GM03348 (cell line): ENCODE measurements at regions not wholly inside any gene's neighbourhood (a gene's known extent, or its start where the extent isn't known, plus 50 kb on each side); places are given as distances from the start of the nearest gene placed in this dataset.

Experiments
- DNase-seq: peaks from one replicate; pipeline ENCODE4 v3.0.0; 2012; ENCODE audit warnings: low spot score

DNA sequence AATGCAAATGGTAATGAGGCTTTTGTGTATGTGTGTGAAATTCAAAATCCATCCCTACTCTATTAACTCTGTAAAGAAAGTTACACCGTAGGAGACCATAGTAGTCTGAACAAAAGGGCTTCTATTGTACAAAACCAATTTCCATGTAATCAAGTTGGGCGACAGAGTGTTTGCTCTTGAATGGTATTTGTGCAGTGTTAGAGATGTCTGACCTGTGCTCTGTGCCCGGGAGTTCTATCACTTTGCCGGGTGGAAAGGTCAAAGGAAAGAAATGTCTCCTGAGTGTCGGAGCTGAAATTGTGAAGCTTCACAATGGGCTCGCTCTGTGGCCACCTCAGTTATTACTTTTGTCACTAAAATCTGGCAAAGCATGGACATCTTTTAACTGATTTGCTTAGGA is 312.0 kb downstream of the SAMD5 start:
- no peak for DNase-seq

DNA sequence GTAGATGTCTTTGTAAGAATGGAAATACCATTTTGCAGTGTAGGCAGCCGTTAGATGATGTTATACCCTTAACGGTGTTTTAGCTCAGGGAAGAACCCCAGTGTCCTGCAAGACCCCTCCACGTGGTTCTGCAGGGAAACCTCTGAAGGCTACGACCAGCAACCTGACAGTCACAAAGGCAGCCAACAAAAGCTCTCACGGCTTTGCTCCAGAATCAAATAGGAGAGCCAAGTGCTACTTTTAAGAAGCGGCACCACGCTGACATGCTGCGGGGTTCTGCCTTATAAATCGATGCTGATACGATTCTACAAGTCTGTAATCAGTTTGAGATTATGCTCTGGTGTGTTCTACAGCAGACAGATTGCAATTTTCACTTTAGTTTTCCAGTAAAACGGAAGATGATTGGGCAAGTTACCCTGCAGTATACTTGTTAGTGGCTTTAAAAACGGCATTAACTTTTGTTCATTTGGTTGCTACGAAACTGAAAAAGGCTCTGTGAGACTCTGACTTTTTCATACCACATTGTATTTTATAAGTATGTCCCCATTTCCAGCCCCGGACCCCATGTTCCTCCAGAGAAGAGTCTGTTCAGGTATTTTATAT is 312.9 kb downstream of the SAMD5 start:
- DNase-seq: no peak

DNA sequence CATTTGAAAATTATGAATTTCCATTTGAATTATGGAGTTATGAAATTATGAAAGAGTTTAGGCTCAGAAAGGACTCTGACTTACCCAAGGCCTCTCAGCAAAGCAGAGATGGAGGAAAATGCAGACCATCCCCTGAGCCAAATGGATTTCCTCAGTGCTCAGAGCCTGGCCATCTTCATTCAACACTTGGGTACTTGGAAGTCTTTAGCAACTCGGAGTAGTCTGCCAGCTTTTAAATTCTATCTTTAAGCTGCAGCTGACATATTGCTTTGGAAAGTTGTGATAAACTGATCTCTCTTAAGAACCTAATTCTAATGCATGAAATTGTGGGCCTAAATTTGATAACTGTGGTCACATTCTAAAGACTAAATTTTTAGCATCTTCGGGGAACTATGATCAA is 315.4 kb downstream of the SAMD5 start:
- DNase-seq: no peak

DNA sequence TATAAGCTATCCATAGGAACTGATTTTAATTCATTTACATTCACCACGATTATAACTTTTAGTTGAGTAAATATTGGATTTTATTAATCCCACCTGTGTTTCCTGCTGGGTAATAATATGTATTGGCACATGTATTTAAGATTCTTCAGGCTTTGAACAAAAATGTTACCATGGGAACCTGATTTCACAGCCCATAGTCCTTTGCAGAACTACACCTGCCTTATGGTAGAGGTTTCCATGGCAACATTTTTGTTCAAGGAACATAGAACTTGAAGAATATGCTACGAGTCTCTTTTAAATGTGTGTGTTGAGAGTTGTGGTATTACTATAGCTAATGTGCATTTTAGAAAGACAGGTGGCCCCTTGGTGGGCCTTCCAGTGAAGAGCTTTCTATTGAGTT is 317.4 kb downstream of the SAMD5 start:
- no peak for DNase-seq

DNA sequence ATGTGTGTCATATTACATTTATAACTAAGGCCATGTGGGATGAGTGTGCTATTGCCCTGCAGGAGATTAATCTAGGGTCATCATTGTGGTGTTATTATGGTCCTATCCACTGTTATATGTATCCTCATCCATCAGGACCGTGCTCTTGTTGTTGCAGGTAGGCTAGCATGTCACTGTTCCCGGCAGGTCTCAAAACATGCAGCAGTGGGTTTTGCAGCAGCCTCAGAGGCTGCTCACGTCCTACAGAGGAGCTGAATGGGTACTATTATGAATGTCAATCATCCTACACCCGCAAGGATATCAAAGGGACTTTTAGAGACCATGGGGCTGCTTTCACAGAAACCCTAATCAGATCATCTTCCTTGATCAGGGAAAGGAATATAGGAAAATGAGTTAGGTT is 318.2 kb downstream of the SAMD5 start:
- no peak for DNase-seq

DNA sequence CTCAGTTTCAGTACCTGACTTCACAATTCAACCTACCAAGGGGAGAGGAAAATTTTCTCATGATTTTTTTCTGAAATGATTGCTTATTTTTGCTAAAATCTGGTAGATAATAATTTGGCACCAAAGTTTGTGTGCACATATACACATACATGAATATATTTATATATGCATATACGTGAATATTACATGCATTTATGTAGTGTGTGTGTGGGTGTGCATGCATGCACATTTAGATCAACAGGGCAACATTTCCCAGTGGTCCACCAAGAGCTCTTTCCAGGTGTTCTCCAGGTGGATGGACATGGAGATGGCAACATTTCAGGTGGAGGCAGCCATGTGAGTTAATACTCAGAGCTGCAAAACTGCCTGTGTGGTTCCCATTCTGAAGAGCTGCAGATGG is 320.9 kb downstream of the SAMD5 start:
- DNase-seq: no peak

DNA sequence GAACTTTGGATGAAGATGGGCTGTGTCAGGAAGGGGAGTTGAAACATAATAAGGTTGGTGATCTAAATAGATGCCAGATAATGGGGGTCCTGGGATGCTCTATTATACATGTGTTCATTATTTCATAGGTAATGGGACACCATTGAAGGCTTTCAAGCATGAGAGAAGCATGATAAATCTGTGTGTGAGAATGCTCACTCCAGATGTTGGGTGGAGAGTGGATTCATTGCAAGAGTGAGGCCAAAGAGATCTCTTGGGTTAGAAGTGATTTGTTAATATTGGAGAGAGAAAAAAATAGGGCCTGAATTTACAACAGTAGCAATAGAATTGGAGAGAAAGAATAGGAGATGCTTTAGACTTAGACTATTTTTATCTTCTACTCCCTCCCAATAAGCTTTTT is 321.3 kb downstream of the SAMD5 start:
- DNase-seq: no peak

DNA sequence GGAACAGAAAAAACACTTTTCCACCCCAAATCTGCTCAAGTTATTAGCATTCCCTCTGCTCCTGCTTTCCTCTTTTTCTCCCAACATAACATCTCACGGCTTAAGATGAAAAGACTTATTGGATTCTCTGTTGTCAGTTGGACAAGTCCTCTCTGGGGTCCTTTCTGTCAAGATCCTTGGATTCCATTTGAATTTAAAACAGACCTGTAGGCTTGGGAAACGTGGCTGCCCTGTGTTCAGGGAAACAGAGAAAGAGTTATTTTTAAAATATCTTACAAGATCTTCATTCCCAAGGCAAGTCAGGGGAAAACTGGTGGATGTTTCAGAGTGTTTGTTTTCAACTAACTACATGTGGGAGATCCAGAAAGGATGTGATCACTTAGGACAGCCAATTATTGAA is 322.9 kb downstream of the SAMD5 start:
- DNase-seq: no peak

DNA sequence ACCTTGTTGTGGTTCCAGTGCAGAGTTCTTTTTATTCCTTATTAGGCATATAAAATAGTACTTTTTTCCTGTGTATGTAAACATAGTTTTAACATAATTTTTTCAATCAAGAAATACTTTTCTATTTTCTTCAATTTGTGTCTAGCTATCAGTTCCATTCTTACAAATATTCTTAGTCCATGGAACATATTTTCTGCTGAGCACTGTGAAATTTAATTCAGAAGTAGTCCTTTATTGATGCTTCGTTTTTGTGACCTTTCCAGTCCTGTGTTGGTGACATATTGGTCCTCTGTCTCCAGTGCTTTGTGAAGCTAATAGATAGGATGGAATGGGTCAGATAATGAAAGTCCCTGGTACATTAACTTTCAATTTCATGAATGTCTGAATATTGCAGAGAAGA is 325.1 kb downstream of the SAMD5 start:
- DNase-seq: no peak

DNA sequence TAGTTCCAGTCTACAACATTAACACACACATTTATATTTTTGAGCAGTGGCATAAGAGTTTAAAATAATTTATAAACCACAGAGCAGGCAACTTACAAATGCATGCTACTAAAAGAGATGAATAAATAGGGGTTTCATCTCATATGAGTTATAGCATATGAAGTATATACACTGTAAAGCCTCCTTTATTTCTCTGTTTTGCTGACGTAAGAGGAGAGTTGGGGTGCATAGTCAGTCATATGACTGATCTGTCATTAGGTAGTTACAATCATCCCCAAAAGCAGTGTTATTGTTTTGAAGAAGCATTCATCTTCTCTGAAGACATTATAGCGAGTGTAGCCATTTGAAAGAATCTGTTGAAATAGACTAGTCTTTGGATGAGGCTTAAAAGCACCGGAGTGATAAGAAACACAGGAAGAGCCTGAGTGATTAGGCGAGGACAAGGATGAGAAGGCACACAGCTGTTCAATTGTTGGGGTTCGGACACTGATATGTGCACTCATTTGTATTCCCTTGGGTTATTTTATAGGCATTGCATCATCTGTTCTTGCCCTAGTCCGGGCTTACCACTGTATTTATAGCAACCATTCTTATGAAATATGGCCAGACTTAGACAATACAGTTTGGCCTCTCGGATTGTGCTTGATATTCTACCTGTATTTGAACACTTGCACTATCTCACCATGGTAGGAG is 325.7 kb downstream of the SAMD5 start:
- DNase-seq: no peak

DNA sequence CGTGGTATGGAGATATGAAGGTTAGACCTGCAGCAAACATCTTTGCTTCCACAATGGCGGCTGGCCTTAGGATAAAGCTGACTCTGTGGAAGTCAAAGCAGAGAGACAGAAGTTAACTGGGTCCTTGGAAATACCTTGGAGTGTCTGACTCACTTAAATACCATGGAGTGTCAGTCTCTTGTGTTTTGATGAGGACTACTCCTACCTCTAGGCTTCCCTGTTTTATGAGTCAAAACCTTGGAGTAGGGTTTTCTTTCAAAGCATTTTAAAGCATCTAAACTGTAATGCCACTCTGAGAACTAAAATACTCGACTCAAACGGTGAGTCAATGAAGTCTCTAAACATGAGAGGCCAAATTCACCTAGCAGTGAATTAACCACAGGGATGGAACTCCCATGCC is 329.1 kb downstream of the SAMD5 start:
- DNase-seq: no peak

DNA sequence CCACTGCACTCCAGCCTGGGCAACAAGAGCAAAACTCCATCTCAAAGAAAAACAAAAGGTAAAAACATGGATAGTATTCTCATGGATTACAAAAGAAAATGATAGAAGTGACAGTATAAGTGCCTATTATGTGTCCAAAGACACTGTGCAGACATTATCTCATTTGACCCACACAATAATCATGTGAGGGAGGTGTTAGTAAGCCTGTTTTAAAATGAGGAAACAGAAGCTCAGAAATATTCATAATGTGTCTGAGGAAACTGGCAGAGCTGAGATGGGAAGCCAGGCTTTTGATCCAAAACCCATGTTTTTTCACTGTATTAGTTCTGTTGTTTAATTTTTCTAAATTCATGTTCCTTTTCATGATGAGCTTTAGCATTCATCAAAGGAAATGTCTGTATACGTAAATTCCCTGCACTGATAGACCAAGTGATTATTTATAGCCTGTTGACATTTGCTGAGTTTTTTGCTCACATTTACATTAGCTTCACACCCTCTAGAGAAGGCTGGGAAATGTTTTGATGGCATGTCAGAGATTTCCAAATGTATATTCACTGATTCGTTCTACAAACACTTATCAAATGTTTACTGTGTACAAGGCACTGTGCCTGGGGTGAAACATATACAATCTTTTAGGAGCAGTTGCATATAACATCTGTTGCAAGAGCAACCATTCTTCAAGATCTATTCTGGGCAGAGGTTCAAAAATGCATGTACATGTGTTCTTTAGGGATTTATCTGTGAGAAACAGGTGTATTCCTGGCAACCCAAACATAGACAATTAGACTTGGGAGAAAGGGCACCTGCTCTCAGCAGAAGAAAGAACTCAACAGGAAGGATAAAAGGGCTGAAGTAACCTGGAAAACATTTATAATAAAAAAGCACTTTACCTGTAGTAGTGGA is 331.5 kb downstream of the SAMD5 start:
- DNase-seq: no peak

DNA sequence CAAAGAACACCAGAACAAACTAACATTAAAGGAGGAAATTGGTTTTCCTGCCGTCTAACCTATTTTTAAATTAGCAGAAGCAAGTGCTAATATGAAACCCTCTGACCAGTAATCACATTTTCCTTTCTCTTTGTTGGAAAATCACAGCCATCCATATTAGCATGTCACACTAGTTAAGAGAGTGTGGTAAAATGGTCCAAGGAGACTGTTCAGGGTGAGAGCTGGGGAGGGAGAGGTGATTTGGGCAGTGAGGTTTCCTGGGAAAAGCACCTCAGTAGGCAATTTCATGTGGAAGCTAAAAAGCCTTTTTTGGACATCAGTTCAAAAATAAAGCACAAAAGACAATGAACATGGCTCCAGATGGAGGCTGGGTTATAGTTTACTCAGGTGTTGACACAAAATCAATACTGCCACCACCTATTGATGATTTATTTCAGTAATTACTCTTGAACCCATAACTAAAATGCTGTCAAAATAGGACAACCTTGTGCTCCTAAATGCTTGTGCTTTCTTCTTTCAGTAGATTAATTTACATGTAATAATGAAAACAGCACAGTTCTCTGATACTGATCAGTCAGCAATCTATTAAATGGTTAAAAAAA is 333.2 kb downstream of the SAMD5 start:
- DNase-seq: no peak

DNA sequence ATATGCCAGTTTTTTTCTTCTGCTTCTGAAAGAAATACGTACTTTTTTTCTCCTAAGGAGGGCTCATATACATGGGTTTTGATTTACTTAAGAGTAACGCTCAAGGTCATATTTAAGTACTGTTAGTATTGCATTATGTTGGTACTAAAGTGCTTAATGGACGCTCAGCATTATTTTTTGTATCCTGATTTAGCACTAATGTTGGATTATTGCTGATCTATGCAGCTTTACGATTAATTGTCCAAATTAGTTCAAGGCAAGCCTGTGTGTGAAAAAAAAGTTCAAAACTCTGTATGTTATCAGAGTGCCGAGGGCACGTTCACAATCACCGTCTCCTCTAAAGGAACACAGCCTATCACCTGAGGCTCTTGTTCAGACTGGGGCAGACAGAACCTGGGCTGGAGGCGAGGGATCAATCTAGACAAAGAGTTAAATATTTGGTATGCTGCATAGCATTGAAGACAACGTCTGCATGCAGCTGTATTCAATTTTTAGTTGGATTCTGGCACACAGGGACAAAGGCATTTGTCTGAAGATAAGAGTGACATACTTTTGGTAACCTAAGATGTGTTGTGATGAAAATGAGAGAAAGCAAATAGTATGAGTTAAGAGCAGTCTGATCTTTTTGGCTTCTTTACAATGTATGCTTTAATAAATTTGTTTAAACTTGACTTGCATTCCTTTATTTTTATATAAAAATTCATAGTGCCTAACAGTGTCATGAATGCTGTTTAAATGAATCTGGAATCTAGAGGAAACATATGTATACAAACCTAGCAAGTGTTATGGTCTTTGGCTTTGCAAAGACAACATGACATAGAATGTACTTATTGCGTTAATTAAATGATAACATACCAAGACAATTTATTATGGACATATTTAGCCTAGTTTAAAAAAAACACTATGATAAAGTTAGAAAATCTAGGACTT is 341.2 kb downstream of the SAMD5 start:
- no peak for DNase-seq

DNA sequence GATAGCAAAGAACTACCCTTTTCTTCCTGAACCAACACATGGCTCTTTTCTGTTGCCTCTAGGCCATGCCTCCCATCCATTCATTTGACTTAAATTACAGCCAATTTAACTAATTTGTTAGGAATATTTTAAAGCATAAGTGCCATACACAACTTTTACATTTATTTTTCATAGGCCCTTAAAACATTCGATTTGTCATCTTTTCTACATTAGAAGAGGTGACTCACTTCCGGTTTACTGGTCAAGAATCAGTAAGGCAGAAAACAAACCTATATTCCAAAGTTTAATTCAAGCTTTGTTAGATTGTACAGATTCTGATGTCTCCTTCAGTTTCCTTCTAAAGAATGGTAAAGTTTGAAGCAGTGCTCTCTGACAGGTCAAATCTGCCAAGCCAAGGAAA is 344.3 kb downstream of the SAMD5 start:
- no peak for DNase-seq

DNA sequence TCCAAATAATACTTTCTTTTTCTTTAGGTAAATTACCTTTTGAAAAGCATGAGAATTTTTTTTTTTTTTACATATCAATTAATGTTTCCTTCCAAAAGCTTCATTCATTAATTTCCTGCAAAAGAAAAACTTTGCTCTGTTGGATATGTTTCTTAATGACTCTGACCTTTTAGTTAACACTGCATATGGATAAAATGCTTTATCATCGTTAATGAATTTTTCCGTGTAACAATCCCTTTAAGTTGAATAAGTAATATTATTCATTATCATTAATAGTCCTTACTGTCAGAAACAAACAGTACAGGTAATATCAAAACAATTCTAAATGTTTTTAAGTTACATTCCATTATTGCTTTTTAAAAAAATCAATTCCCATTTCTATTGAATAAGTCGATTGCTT is 345.1 kb downstream of the SAMD5 start:
- DNase-seq: no peak

DNA sequence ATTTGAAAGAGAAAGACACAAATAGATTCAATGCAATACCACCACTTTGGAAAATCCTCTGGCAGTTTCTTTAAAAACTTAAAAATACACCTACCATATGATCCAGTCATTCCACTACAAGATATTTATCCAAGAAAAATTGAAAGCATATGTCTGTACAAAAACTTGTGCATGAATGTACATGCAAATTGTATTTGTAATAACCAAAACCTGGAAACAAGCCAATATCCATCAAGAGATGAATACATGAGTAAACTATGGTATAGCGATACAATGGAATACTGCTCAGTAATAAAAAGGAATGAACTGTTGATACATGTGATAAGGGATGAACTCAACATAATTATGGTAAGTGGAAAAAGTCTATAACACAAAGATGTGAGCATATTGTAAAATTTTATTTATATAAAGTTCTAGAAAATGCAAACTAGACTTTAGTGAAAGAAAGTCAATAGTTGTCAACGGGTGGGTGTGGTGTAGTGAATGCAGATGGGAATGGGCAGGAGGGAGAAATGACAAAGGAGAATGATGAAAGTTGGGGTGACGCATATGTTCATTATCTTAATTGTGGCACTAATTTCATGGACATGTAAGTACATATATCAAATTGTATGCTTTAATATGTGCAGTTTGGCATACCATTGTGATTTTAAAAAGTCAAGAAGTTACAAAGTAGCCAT is 347.5 kb downstream of the SAMD5 start:
- DNase-seq: no peak

DNA sequence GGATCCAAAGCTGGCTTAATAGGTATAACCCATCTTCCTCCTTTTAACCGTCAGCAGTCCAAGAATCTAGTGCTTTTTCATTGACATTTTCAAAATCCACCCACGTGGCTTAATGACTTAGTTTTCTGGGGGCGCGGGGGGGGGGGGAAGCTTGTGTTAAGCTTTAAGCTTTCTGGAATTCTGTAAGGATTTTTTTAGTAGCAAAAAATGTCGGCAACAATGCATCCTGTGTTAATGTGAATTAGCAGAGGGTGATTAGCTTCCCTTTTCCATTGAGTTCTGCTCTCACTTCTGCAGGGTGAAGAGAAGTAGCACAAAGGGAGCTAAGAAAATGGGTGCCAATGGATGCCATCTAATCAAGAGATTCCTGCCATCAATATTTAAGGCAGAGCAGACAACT is 348.2 kb downstream of the SAMD5 start:
- no peak for DNase-seq

DNA sequence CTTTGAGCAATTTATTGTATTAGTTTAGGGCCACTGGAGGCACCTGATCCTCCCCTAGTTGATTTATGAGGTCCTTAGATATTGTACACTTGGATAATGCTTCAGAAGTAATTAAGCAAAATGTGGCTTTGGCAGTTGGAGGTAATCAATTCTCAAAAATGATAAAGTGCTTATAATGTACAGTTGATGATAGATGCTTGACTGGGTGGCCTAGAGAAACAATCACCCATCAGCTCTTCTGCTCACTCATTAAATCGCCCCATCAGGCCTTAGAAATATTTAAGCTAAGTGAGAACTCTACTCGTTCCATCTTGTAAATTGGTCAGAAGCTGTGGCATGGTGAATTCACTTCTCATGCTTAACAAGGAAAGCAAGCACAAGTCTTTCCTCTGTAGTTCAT is 349.9 kb downstream of the SAMD5 start:
- DNase-seq: no peak

DNA sequence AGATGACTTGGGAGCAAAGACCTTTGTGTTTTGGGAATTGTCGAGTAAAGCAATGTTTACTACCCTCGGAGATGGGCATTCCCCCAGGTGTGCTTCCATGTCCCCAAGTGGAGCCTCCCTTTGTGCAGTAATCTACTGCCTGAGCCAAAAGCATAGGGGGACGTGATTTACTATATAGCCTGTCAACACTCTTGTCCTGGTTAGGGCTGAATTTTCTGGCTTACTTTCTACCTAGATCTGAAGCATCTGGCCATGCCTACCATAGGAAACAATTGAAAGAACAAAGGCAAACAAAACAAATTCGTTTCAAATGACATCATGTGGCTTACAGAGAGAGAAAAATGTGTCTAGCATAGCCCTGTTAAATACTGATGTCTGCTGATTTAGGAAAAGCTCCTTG is 350.6 kb downstream of the SAMD5 start:
- DNase-seq: no peak

DNA sequence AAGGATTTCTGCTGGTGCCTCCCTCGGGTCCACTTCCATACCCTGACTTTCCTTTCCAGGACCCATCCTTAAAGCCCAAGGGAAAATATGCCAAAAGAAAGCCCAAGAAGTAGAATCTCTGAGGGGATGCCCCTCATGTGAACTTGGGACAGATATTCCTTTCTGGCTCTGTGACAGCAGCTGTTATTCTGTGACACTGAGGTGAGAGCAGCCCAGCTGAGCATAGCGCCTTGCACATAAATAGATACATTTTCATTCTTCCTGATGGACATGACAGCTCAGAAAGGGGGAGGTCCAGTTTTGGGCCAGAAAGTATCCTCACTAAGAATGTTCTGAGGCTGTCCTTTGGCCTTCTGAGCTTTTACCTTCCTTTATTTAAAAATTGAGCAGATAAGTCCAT is 353.2 kb downstream of the SAMD5 start:
- no peak for DNase-seq
